ENCODE measurements at regions not wholly inside any gene's neighbourhood (a gene's known extent, or its start where the extent isn't known, plus 50 kb on each side); places are given as distances from the start of the nearest gene placed in this dataset.

DNA sequence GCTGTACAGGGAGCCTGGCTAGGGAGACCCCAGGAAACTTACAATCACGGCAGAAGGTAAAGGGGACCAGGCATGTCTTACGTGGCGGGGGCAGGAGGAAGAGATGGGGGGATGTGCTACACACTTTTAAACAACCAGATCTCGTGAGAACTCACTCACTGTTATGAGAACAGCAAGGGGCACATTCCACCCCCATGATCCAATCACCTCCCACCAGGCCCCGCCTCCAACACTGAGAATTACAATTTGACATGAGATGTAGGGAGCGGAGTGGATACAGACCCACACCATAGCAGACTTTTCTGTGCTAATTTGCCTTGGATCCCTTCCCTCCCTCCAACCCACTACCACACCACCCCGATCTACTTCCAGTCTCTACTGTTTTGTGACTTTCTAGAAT is 106.7 kb upstream of the PEG3 start:
- no peak for DNase-seq (ENCODE audit: low read depth)

DNA sequence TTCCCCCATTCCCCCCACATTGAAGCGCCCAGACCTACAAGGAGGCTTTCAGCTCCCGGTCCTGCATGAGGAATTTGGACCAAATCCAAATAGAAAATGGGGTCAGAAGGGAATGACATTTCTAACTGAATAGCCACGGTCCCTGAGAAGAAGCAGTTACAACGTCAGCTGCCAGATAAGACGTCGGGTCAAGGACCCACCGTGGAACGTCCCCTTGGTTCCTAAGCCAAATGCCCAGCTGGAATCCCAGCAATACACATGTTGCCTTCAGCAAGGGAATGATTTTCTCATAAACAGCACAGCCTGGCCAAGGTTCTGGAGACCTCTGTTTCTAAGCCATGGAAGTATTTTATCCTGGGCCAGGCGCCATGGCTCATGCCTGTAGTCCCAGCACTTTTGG is 109.1 kb upstream of the PEG3 start:
- DNase-seq (ENCODE audit: low read depth), result no peak

DNA sequence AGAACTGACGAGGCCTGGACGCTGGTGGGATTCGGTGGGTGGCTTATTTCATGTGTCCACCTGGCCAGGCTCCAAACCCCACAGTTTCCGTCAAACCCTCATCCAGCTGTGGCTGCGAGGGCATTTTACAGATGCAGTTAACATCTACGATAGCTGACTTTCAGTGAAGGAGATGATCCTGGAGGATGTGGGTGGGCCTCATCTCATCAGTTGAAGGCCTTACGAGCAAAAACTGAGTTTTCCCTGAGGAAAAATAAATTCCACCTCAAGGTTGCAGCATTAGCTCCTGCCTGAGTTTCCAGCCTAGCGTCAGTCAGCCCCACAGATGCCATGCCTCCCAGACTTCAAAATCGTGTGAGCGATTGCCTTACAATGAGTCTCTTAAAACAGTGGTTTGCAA is 111.1 kb upstream of the PEG3 start:
- DNase-seq (ENCODE audit: low read depth), result no peak

DNA sequence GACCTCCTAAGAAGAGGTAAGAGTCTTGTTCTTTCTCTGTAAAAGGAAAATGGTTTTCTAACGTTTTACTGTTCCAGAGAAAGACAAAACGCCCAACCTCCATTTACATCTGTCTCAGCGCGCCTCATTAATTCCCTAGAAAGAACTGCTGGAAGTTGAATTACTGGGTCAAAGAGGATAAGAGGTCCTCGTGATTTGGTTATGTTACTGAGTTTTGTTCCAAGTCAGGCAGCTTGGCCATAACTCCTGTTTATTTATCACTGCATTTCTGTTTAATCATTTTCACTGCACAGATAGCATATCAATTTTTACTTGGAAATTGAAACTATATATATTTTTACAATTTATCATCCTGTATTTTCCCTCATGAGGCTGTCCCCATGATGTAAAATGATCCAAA is 112.9 kb upstream of the PEG3 start:
- DNase-seq (ENCODE audit: low read depth), result no peak

DNA sequence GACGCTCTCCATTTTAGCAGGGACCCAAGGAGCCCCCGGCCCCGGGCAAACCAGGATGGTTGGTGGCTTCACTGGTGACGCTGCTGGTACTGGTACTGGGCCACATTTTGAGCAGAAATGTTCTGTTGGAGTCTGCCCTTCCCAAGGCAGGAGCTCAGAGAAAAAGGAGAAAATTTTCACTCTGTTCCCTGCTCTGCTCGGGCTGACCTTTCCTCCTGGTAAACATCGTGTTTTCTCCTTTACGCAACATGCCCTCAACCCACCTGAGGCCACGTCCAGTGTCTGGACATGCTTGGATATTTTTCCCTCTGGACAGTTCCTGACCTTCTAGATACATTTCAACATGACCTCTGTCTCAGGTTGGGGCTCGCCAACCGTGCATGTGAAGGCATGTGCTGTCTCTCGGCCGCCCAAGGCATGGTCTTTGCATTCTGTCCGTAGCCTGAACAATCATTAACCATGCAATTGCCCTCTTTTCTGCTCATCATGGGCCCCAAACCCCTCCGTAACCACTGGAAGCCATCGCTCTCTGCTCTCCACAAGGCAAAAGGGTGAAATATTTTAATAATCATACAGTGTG is 115.2 kb upstream of the PEG3 start:
- no peak for DNase-seq (ENCODE audit: low read depth)

DNA sequence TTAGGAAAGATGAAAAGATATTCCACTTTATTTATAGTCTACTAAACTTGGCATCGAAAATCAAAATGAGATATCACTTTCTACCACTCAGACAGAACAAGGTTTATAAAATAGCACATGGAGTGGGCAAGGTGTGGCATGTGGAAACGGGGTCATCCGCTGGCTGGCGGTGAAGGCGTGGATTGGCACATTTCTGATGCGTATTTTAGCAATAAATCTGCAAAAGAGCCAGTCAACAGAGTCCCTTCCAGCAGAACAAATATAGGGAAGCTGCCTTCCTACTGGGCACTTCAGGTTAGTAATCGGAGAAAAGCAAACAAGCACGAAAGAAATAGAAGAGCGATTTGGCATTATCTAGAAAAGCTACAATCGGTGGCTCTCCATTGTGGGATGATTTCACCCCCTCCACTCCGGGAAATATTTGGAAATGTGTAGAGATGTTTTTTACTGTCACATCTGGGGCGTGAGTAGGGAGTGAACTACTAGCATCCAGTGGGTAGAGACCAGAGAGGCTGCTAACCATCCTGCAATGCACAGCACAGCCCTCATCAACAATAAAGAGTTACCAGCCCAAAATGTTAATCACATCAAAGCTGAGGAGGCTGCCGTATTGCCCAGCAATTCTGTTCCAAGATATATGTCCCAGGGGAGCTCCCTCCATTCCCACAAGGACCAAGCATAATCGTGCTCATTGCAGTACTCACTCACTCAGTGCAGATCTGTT is 116.1 kb upstream of the PEG3 start:
- DNase-seq (ENCODE audit: low read depth), result no peak

DNA sequence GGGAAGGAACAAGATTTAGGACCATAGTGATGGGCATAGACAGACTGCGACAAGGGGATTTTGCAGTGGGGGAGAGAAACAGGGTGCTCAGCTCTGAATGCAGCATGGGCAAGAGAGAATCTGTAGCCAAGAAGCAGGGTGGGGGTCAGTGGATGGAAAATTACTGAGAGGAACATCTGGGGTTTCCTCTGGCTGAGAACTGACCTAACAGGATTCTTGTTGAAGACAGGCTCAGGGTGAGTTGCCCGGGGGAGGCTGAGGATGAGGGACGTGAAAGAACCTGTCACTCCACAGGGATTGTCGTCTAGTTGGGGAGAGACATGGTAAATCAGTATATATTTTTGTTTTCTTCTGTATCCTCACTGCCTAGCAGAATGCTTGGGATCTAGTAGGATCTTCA is 118.7 kb upstream of the PEG3 start:
- DNase-seq (ENCODE audit: low read depth), result no peak

DNA sequence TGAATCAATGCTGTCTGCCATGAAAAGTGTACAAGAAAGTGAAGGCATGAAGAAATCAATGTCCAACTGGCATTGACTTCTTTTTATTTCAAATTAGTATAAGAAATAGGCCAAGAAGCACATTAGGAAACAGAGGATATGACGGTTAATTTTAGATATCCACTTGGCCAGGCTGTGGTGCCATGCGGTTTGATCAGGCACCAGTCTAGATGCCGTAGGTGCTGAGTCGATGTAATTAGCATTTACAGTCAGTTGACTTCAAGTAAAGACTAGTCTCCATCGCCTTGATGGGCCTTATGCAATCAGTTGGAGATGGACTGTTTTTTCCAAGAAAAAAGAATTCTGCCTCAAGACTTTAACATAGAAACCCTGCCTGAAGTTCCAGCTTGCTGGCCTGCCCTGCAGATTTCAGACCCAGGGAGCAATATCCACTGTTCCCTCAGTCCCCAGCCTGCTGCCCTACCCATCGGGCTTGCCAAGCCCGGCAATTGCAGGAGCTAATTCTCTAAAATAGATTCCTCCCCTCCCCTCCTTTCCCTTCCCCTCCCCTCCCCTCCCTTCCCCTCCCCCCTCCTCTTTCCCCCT is 120.5 kb upstream of the PEG3 start:
- DNase-seq (ENCODE audit: low read depth), result no peak

DNA sequence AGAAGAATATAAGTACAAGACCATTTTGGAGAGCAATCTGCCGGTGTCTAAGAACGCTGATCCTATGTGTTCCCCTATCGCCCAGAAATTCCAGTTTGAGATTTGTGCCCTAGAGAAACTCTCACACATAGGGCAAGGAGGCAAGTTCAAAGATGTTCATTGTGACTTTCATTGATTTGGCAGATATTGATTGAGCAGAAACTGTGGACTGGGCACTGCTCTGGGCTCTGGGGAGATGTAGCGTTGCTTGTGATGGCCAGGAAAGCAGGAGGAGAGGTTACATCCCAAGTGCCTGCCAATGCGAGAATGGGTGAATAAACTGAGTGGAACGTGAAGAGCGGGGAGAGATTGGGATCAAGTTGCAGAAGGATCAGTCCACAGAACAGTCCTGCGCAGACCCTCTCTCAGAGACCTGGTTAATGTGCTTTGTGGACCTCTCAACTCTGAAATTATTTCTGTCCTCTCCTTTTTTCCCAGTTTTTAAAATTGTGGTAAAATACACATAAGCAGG is 123.9 kb upstream of the PEG3 start:
- no peak for DNase-seq (ENCODE audit: low read depth)

DNA sequence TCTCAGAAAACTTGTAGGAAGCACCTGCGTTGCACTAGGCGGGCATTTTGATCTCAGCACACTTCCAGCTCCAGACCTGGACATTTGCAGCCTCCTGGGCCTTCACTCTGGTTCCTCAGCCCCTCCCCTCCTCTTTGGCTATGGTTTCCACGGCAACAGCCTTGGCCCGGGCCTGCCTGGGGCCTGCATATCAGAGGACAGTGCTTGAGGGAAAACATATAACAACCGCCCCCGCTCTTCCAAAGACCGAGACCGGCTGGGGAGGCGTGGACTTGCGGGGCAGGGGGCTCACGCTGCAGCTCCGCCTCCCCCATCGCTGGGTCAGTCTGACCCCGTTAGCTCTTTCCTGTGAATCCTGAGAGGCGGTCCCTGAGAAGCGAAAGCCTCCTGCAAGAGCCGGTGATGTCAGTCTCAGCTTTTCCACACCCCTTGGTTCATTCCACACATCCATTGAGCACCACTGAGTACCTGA is 125.7 kb upstream of the PEG3 start:
- no peak for DNase-seq (ENCODE audit: low read depth)

DNA sequence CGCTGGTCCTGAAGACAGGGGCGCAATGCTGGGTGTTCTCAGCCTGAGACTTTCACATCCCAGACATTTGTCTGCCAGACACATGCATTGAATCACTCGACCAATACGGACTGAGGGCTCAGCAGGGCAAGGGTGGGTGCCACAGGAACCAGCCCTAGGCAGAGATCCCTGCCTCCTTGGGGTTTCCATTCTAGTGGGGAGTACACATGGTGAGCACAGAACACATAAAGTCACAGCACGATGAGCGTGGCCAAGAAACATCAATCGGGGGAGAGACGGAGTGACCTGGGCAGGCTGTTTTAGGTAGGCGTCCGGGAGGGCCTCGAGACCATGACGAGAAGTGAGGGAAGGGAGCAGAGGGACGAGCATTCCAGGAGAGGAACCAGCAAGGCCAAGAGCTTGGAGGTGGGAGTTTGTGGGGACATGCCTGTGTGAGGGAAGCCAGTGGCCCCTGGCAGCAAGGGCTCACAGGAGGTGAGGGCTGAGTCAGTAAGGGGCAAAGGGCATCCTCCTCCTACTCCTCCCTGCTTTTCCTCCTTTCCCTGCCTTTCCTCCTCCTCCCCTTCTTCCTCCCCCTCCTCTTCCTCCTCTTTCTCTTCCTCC is 126.3 kb upstream of the PEG3 start:
- no peak for DNase-seq (ENCODE audit: low read depth)

DNA sequence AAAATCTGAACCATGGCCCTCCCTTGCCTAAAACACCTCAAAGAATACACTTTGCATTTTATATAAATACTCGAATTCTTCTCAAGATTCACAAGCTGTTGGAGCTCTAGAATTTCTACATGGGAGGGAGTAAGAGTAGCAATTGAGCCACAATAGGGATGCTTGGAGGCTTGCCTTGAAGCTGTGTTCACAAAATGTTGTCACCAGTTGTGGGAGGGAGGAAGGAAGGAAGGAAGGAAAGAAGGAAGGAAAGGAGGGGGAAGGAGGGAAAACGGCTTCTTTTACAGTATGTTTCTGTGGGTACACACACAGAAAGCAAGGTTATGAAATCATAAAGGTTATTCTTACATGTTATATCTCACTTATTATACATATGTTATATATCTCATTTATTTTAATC is 128.6 kb upstream of the PEG3 start:
- DNase-seq (ENCODE audit: low read depth), result no peak

DNA sequence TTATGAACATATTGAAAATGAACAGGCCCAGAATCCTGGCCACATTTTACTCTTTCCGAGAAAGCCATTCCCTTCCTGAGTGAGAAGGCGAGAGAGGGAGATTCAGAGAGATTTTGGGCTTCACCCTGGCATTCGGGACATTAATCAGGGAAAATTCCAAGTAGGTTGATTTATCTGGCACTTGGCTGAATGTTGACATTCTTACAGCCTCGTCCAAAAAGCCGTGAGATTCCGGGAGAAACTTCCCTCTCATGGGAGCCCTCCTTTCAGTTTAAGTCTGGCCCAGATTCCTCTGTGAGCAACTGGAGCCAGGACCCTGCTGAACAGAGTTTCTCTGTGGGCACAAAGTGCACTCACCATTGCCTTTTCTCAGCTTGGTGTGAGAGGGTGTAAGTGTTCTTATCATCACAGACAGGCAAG is 129.2 kb upstream of the PEG3 start:
- no peak for DNase-seq (ENCODE audit: low read depth)

DNA sequence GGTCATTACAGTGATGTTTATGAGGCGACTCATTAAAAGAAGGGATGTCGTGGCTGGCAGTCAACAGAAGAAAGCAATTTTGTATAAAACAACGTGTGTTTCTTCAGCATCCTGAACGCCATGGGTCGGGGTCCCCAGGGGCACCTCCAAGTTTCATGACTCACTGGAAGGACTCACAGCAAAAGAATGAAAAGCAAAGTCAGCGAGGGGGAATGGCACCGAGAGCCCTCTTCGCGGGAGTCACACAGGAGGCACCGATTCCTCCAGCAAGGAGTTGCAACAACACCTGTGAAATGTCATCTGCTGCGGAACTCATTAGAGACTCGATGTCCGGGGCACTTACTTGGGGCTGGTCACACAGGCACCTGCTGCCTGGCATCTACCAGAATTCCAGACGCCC is 130.7 kb upstream of the PEG3 start:
- DNase-seq (ENCODE audit: low read depth), result no peak

DNA sequence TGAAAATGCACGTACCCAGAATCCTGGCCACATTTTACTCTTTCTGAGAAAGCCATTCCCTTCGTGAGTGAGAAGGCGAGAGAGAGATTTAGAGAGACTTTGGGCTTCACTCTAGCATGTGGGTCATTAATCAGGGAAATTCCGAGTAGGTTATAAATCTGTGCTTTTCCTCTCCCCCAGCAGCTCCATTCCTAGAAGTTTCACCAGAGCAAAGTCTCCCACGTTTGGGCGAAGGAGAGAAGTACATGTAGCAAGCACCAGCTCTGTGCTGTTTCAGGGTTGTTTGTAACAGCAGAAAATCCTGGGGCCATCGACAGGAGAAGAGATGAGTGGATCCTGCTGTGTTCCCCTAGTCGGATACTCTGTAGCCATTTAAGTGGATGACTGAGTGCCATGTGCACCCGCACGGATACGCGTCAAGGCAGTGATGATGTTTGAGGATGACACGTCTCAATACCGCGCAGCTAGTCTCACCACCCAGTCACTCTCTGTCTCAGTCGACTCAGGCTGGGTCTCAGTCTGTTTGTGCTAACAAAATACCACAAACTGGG is 131.8 kb upstream of the PEG3 start:
- DNase-seq (ENCODE audit: low read depth), result no peak

DNA sequence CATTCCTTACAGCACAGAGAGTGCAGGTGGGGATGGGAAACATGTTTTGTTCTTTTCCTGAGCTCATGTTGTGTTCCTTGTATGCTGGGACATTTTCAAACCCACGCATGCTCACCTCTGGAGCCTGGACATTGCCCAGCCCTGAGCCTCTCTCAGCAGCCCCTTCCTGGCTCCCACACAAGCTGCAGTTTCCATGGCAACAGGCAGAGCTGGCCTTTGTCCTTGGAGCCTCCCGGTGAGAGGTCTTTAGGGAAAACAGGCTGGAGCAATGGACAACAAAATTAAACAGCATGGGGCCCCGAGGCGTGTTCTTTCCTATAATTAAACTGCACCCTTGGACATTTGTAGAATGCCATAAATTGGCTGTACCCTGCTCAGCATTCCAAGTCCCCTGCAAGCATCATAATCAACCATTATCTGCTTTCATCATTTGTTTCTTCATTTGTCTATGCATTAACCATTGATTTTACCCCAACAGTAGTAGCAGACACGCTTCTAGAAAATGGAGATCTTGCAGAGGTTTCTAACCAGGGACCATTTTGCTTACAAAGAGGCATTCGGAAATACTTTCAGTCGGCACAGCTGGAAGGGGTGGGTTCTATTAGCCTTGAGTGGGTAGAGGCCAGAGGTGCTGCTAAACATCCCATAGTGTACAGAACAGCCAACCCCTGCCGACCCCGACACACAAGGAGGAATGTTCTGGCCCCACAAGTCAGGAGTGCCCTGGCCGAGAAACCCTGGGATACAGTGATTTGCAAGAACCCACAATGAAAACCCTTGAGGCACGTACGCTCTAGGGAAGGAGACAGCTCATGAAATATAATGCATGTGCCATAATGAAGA is 133.4 kb upstream of the PEG3 start:
- no peak for DNase-seq (ENCODE audit: low read depth)

DNA sequence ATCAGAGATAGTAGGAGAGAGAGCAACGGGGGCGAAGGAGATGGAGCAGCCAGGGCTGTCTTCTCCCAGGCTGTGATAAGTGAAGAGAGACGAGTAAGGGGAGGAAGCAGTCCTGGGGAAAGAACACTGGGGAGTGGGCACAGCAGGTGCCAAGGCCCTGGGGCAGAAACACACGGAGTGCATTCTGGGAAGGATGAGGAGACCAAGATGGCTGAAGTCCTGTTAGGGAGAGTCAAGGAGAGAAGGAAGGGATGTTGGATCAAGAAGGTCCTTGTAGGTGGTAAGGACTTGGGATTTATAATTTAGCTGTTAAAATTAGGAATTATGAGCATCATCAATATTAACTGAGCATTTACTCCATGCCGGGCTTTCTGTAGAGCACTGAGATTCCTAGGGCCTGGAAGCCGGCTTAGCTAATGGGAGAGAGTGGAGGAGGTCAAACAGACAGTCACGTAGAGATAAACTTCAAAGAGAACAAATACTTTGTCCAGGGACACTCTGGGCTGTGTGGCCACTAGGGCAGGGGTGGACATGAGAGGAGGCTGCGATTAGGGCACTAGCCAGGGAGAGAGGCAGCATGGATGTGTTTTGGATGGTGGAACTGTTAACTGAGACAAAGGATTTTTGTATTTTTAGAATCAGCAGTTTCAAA is 134.2 kb upstream of the PEG3 start:
- DNase-seq (ENCODE audit: low read depth), result no peak

DNA sequence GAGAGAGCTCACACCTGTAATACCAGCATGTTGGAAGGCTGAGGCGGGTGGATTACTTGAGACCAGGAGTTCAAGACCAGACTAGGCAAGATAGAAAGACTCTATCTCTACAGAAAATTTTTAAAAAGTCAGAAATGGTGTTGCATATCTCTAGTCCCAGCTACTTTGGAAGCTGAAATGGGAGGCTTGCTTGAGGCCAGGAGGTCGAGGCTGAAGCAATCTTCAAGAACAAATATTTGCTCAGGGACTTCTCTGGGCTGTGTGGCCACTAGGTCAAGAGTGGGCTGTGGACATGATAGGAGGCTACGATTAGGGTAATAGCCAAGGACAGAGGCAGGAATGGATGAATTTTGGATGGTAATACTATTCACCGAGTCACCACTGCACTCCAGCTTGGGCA is 135.8 kb upstream of the PEG3 start:
- no peak for DNase-seq (ENCODE audit: low read depth)

DNA sequence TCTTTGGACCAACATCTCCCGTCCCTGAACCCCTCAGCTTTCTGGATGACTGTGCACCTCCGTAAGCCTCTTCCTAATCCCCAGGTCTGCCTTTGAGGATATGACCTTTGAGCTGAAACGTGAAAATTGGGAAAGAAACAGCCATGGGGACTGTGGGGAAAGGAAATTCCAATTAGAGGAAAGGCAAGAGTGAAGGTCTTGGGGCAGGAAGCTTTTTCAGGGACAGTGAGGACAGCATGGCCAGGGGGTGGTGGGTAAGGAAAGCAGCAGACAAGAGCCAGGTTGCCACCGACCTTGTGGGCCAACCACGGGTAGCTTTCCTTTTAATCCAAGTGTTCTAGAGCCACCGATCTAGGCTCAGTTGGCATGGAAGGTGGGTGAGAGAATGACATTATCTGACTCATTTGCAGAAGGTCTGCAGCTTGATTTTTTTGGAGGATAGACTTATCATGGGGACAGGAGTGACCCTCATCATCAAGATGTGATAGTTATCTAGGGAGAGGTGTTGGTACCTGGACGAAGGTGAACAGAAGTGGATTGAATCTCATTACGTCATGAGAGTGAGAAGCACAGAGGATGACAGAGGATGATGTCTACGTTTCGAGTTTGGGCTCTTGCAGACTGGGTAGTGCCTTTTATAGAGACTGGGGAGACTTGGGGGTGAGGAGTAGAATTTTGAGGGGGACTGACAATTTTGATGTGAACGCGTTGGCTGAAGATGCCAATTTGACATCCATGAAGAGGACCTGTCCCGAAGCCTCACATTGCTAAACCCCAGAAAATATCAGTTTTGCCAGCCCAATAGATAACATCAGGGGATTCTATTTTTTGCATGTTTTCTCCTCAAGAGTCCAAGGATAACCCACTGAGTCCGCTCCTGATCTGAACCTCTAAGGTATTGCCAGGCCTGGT is 136.7 kb upstream of the PEG3 start:
- DNase-seq (ENCODE audit: low read depth), result no peak

DNA sequence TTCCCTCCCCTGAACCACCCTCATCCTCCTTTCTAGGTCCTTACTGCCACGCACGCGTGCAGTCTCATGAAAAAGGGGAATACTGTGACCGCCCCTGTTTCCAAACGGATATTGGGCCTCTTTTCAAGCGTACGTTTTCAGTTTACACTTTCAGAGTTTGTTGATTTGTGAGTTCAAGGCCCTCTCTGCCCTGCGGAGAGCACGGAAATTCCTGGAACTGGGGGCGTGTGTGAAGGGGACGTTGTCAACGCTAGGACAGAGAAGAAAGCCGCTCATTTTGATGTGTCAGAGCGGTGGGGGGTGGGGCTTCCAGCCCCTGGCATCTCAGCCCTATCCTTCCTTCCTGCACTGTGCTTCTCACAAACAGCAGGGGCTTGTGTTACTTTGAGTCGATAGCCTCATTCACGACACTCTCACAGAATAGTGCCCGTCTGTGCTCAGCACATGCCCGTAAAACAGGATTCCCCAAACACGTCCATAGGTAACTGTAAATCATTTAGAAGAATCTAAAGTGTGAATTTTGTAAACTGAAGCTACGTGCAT is 137.6 kb upstream of the PEG3 start:
- no peak for DNase-seq (ENCODE audit: low read depth)

Data from iris pigment epithelial cell (primary cell).